A549 (cell line): ENCODE measurements at regions not wholly inside any gene's neighbourhood (a gene's known extent, or its start where the extent isn't known, plus 50 kb on each side); places are given as distances from the start of the nearest gene placed in this dataset.

Source experiments
- ATAC-seq, 2 experiments: fragments of 200-7000 bp in 1 of 2; fragments of >200 bp in 1 of 2; cut with Nextera tagmentation in 1 of 2; cut with Tn5 transposase in 1 of 2; 3 replicates each; pipeline versions ENCODE4 v1.8.0 to v1.9.1; 2018 to 2020; ENCODE audit warnings: mild to moderate bottlenecking in 1 of 2, moderate library complexity in 1 of 2
- CTCF ChIA-PET: fragments of 300-600 bp; sonication (Branson Sonifier 250); formaldehyde crosslinking; extraction: SDS; loops from one replicate; lab custom pipeline; 2021; ENCODE audit warnings: antibody characterized with exemption, inconsistent platforms; lab: Yijun Ruan, JAX
- POLR2A ChIA-PET: fragments of 350-600 bp; formaldehyde crosslinking; extraction: SDS; loops from one replicate; lab custom pipeline; 2021; ENCODE audit warnings: antibody characterized with exemption, inconsistent platforms; lab: Yijun Ruan, JAX
- DNase-seq, 2 experiments: peaks; one replicate each; pipeline versions ENCODE4 v3.0.0 to v3.0.0-alpha.2; 2011 to 2016; ENCODE audit warnings: low read depth in 1 of 2, low spot score in 1 of 2
- FAIRE-seq: peaks from 2 replicates; lab custom pipeline; 2011; peaks lifted over from hg19 to GRCh38; lab: Jason Lieb, UNC
- H3K27ac ChIP-seq, 2 experiments: fragments of >200 bp; sonication (Bioruptor Twin); formaldehyde crosslinking; 3 replicates each; pipeline ENCODE4 v1.5.1; 2016 to 2017
- H3K4me1 ChIP-seq: fragments of >200 bp; sonication (Bioruptor Twin); formaldehyde crosslinking; 3 replicates; pipeline ENCODE4 v1.6.1; 2016
- H3K4me2 ChIP-seq: fragments of >200 bp; sonication (Bioruptor Twin); formaldehyde crosslinking; 3 replicates; pipeline ENCODE4 v1.6.1; 2016
- H3K4me3 ChIP-seq: fragments of >200 bp; sonication (Bioruptor Twin); formaldehyde crosslinking; 3 replicates; pipeline ENCODE4 v1.5.1; 2016
- H3K9me3 ChIP-seq: fragments of >200 bp; sonication (Bioruptor Twin); formaldehyde crosslinking; 3 replicates; pipeline ENCODE4 v1.6.1; 2016
- BCL3 ChIP-seq: fragments of >200 bp; sonication (Bioruptor Twin); formaldehyde crosslinking; IDR thresholded peaks from 3 replicates; pipeline ENCODE4 v1.6.1; 2016
- CEBPB ChIP-seq, 2 experiments: fragments of >200 bp in 1 of 2; sonication (Bioruptor Twin) in 1 of 2; formaldehyde crosslinking in 1 of 2; IDR thresholded peaks; 2 replicates each; pipeline ENCODE4 v1.6.1; 2012 to 2016
- CHD4 ChIP-seq: fragments of 200-600 bp; sonication (generic); IDR thresholded peaks from 2 replicates; pipeline ENCODE4 v1.6.1; 2016; ENCODE audit warnings: antibody characterized with exemption, mild to moderate bottlenecking, borderline replicate concordance
- E2F6 ChIP-seq: IDR thresholded peaks from 2 replicates; pipeline ENCODE4 v1.6.1; 2012; ENCODE audit warnings: low read depth, borderline replicate concordance
- EHF ChIP-seq: fragments of 250-450 bp; sonication (Bioruptor Pico); IDR thresholded peaks from 2 replicates; pipeline ENCODE4 v1.5.0; 2020; ENCODE audit warnings: mild to moderate bottlenecking
- EHMT2 ChIP-seq: fragments of 200-600 bp; sonication (generic); IDR thresholded peaks from 2 replicates; pipeline ENCODE4 v1.6.1; 2016; ENCODE audit warnings: antibody characterized with exemption, low read depth, mild to moderate bottlenecking, moderate library complexity
- EP300 ChIP-seq, 2 experiments: fragments of >200 bp; sonication (Bioruptor Twin); formaldehyde crosslinking; IDR thresholded peaks; 2 replicates in 1 of 2; 3 replicates in 1 of 2; pipeline ENCODE4 v1.6.1; 2016 to 2017
- FOSL2 ChIP-seq, 2 experiments: fragments of 450-650 bp in 1 of 2; fragments of >200 bp in 1 of 2; sonication (Bioruptor Twin) in 1 of 2; formaldehyde crosslinking; IDR thresholded peaks; 2 replicates each; pipeline versions ENCODE4 v1.5.0 to v1.6.1; 2016 to 2020; ENCODE audit warnings: mild to moderate bottlenecking in 1 of 2, moderate library complexity in 1 of 2
- GATA3 ChIP-seq: IDR thresholded peaks from 2 replicates; pipeline ENCODE4 v1.6.1; 2012; ENCODE audit warnings: borderline replicate concordance
- HDAC2 ChIP-seq: fragments of 200-600 bp; sonication (generic); IDR thresholded peaks from 2 replicates; pipeline ENCODE4 v1.6.1; 2016
- HES2 ChIP-seq: fragments of >200 bp; sonication (Bioruptor Twin); formaldehyde crosslinking; IDR thresholded peaks from 2 replicates; pipeline ENCODE4 v1.6.1; 2016
- HOXB13 ChIP-seq: fragments of 250-450 bp; sonication (Bioruptor Pico); IDR thresholded peaks from 2 replicates; pipeline ENCODE4 v1.5.0; 2020; ENCODE audit warnings: low read depth, mild to moderate bottlenecking, moderate library complexity
- JUN ChIP-seq, 2 experiments: fragments of >200 bp; sonication (Bioruptor Twin); formaldehyde crosslinking; IDR thresholded peaks; 2 replicates in 1 of 2; 3 replicates in 1 of 2; pipeline ENCODE4 v1.6.1; 2016 to 2017
- JUNB ChIP-seq: fragments of >200 bp; sonication (Bioruptor Twin); formaldehyde crosslinking; IDR thresholded peaks from 2 replicates; pipeline ENCODE4 v1.6.1; 2016
- MAX ChIP-seq: IDR thresholded peaks from 2 replicates; pipeline ENCODE4 v1.6.1; 2012
- NR3C1 ChIP-seq: fragments of >200 bp; sonication (Bioruptor Twin); formaldehyde crosslinking; IDR thresholded peaks from 3 replicates; pipeline ENCODE4 v1.6.1; 2017
- POLR2A ChIP-seq: IDR thresholded peaks from 2 replicates; pipeline ENCODE4 v1.6.1; 2012; ENCODE audit warnings: mild to moderate bottlenecking, low read length
- POLR2AphosphoS2 ChIP-seq: conservative IDR thresholded peaks from 2 replicates; pipeline ENCODE4 v1.6.1; 2012; ENCODE audit warnings: low read length, improper control_type of control experiment, inconsistent platforms
- RAD21 ChIP-seq, 2 experiments: fragments of >200 bp in 1 of 2; sonication (Bioruptor Twin) in 1 of 2; formaldehyde crosslinking in 1 of 2; IDR thresholded peaks in 1 of 2; conservative IDR thresholded peaks in 1 of 2; 2 replicates in 1 of 2; 3 replicates in 1 of 2; pipeline ENCODE4 v1.6.1; 2012 to 2018; ENCODE audit warnings: inconsistent platforms in 1 of 2
- RARB ChIP-seq: fragments of 250-450 bp; sonication (Bioruptor Pico); IDR thresholded peaks from 2 replicates; pipeline ENCODE4 v1.8.0; 2021; ENCODE audit warnings: mild to moderate bottlenecking, moderate library complexity
- USF2 ChIP-seq: fragments of 450-650 bp; IDR thresholded peaks from 2 replicates; pipeline ENCODE4 v1.6.1; 2014; ENCODE audit warnings: antibody characterized with exemption
- ZNF302 ChIP-seq: fragments of 250-450 bp; sonication (Bioruptor Pico); IDR thresholded peaks from 2 replicates; pipeline ENCODE4 v1.9.0; 2021; ENCODE audit warnings: inconsistent platforms, mild to moderate bottlenecking, moderate library complexity
- WGBS: methylation state at CpG from one replicate; pipeline ENCODE4 v1.1.6; 2017; ENCODE audit errors: missing lambda C conversion rate; 5-methylcytosine and 5-hydroxymethylcytosine counted together

- H3K4me1 ChIP-seq: peaks cover 95% of the 10 kb centered on the region
- H3K27ac ChIP-seq: peak overlapping the region; percentile 93 to 98
- H3K9me3 ChIP-seq: no peaks in the 10 kb centered on the region
- CTCF ChIA-PET: interaction anchor here (0.9 to 8.3 kb wide), 3 partner anchors 8 to 17 kb away, joined by 3 to 51 read pairs (median 3); no protein-coding TSS in a partner anchor
- DNase-seq: no peak
- TF ChIP-seq MAX (no peak), HDAC2 (no peak), CHD4 (no peak), BCL3 (no peak), EHF (CRISPR knock-in tag) (no peak), ZNF302 (CRISPR knock-in tag) (no peak), POLR2AphosphoS2 (no peak), USF2 (no peak), POLR2A (no peak), RARB (CRISPR knock-in tag) (no peak), CEBPB (IDR thresholded peaks at IDR 0.05) (no peak), RAD21 (conservative IDR thresholded peaks at IDR 0.05 in 1 of 2, IDR thresholded peaks at IDR 0.05 in 1 of 2) (no peak), FOSL2 (IDR thresholded peaks at IDR 0.05) (no peak), FOSL2 (CRISPR knock-in tag; IDR thresholded peaks at IDR 0.05) (no peak), EHMT2 (no peak), NR3C1 (no peak), HOXB13 (CRISPR knock-in tag) (no peak)
- TF ChIP-seq, all 56 proteins: peak for 0
- no peak for ATAC-seq
- Histone ChIP-seq H3K4me3 (no peak overlapping the region), H3K4me2 (peak overlapping the region; percentile 62)
- 20% methylated on average over 3 of the region's 3 CpGs for WGBS
- POLR2A ChIA-PET: interaction anchor here (0.6 to 1.9 kb wide), 3 partner anchors 25 to 130 kb away, joined by 3 to 9 read pairs (median 4); no protein-coding TSS in a partner anchor
- FAIRE-seq: no peak
These were observed 178.8 kb downstream of the ABHD5 start for GRCh38 chr3:43869491-43869890.

GRCh38 chr3:43870120-43870519 is 179.4 kb downstream of the ABHD5 start:
- no peak for TF ChIP-seq USF2
- 0 out of 2 replicates have a peak, but pooled peaks have one; percentile 39 for TF ChIP-seq JUNB
- TF ChIP-seq HOXB13 (CRISPR knock-in tag): 0 out of 2 replicates have a peak, but pooled peaks have one; percentile 19
- TF ChIP-seq MAX: peak; percentile 44
- TF ChIP-seq EP300 (IDR thresholded peaks at IDR 0.05): peak in 1 of 2 experiments; percentile 46; a peak in 1 of 5 replicates
- TF ChIP-seq E2F6: no peak
- peak; percentile 52; the same call in 1 of the 2 replicates for TF ChIP-seq GATA3
- 0 out of 4 replicates have a peak, but pooled peaks of 1 of the 2 experiments have one; percentile 16 for TF ChIP-seq CEBPB (IDR thresholded peaks at IDR 0.05)
- peak in 1 of 2 experiments; percentile 55; a peak in 2 of 5 replicates for TF ChIP-seq JUN (IDR thresholded peaks at IDR 0.05)
- TF ChIP-seq FOSL2 (IDR thresholded peaks at IDR 0.05): peak; percentile 32; the same call in 1 of the 2 replicates
- peak; percentile 82 for TF ChIP-seq FOSL2 (CRISPR knock-in tag; IDR thresholded peaks at IDR 0.05)
- no peak for TF ChIP-seq ZNF302 (CRISPR knock-in tag)
- no peak for TF ChIP-seq HES2
- Histone ChIP-seq H3K4me1 (peaks cover 94% of the 10 kb centered on the region), H3K4me2 (peak overlapping the region; percentile 62), H3K27ac (peak overlapping the region; percentile 93 to 98), H3K9me3 (no peaks in the 10 kb centered on the region), H3K4me3 (no peak overlapping the region)
- 3% methylated on average over 2 of the region's 2 CpGs for WGBS
- POLR2A ChIA-PET: interaction anchor here (0.6 to 1.9 kb wide), 4 partner anchors 18 to 130 kb away, joined by 3 to 9 read pairs (median 4); no protein-coding TSS in a partner anchor
- DNase-seq (peak; percentile 52 to 87), FAIRE-seq (no peak), ATAC-seq (peak; percentile 42 to 61; a peak in 5 of 6 replicates)
- CTCF ChIA-PET: interaction anchor here (0.9 to 8.3 kb wide), 3 partner anchors 9 to 18 kb away, joined by 3 to 51 read pairs (median 3); no protein-coding TSS in a partner anchor
